Activated CD8-positive, alpha-beta memory T cell treated with anti-CD3 and anti-CD28 coated beads for 1 hour (primary cell): ENCODE measurements at regions not wholly inside any gene's neighbourhood (a gene's known extent, or its start where the extent isn't known, plus 50 kb on each side); places are given as distances from the start of the nearest gene placed in this dataset.
"Not testable (repeated sequence)": the region's sequence is repeated elsewhere in the genome, so short reads cannot be mapped to it uniquely, and the experiment has no call there.

ENCODE experiments used
- DNase-seq, 2 donors: peaks; one replicate each; pipeline ENCODE4 v3.0.0-alpha.2; 2020; ENCODE audit warnings: low read depth in 1 of 2; ENCODE audit errors: extremely low read depth in 1 of 2

DNA sequence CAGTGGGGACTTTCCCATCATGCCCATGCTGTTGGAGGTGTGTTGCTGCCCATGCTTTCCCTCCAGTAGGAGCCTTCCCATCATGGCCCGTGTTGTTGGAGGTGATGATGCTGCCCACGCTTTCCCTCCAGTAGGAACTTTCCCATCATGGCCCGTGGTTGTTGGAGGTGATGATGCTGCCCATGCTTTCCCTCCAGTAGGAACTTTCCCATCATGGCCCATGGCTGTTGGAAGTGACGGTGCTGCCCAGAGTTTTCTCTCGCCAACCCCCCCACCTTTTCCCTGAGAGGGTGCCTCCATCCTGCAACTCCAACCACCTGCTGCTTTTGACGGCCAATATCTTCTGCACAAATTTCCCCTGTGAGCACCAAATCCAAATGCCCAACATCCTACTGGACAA is 205.7 kb downstream of the TOMM20 start:
- DNase-seq: no peak

DNA sequence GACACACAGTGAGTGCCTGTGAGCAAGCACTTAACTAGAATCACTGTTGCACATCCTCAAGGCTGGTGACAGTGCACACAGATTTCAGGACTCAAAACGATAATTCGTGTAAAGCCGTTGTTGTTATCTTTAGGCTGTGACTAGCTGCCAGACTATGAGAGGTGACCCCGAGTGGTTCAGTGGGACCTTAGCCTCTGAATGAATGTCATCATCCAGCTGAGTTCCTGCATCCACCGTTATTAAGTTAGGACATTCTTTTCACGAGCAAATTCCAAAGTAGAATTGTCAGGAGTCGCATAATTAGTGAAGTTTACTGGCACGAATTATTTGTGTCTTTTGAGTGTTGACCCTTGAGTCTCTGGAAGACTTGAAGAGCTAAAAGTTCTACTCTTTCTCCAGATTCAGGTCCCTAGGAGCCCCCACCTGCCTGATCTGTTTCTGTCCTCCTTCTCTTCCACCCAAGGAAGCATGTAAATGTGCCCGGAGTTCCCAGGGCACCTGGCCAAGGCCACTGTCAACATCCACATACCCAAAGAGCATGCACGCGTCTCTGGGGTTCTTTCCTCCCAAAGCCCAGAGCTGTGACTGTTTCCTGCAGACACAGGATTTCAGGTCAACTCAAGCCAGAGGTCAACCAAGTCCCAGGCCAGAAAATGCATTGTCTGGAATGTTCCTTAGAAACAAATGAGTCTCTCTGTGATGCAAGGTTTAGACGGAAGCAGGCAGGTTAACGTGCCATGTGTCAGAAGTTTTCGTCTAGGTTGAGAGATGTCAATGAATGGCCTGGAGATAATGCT is 207.2 kb downstream of the TOMM20 start:
- no peak for DNase-seq

DNA sequence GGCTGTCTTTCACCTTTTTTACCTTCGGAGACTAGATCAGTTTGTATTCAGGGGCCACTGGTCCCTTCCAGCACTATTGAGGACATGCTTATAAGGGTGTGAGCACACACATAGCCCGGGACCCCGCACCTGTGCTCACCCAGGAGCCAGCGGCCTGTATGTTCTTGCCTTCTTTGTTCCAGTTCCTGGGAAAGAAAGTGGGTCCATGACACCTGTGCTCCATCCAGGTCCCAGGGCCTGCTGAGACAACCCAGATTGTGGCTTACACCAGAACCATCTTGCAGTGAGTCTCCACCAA is 207.8 kb downstream of the TOMM20 start:
- DNase-seq: no peak

- no peak for DNase-seq
These were observed 208.3 kb downstream of the TOMM20 start for GRCh38 chr1:234920136-234920842.

- DNase-seq: no peak
These were observed 209.5 kb downstream of the TOMM20 start for GRCh38 chr1:234918961-234919761.

DNA sequence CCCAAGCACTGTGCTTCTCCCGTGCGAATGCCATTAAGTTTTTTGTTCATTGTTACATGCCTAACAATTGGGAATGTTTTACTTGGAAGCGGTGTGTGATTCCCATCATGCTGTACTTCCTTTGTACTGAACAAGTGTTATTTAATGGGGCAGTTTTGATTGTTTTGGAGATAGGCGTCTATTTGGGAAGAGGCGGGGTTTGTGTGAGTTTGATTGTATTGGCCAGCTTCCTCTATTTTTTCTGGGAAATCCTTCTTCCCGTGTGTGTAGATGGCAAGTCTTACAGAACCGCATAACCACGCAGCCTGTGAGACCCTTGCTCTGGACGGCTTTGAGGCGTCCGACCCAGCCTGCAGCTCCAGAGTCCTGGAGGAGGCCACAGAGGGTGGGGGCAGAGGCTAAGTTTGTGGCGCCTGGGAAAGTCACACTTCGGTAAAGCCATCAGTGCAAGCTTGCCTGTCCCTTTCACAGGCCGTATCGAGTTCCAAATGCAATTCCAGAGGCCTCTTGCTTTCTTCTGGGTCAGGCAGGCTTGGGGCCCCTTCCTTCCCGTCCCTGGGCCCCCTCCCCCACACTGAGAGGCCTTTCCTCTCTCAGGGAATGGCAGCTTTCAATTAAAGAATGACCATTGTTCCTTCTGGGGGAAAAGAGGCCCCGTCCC is 210.3 kb downstream of the TOMM20 start:
- DNase-seq: no peak

GRCh38 chr1:234917495-234918180 is 211.0 kb downstream of the TOMM20 start:
- DNase-seq: no peak

DNA sequence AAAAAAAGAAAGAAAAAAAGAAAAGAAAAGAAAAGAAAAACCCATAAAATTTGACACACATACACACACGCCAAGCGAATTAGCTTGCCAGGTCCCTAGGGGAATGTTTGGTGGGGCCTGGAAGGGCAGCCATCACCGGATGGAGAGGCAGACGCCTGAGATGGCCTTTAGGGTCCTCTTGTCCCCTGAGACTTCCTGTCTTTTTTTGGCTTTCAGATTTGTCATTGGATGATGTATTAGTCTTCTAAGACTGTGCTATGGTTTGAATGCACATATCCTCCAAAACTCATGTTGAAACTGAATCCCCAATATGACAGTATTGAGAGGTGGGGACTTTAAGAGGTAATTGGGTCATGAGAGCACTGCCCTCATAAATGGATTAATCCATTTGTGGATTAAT is 211.8 kb downstream of the TOMM20 start:
- DNase-seq: no peak

- no peak for DNase-seq
These were observed 212.5 kb downstream of the TOMM20 start for GRCh38 chr1:234915924-234916675.

DNA sequence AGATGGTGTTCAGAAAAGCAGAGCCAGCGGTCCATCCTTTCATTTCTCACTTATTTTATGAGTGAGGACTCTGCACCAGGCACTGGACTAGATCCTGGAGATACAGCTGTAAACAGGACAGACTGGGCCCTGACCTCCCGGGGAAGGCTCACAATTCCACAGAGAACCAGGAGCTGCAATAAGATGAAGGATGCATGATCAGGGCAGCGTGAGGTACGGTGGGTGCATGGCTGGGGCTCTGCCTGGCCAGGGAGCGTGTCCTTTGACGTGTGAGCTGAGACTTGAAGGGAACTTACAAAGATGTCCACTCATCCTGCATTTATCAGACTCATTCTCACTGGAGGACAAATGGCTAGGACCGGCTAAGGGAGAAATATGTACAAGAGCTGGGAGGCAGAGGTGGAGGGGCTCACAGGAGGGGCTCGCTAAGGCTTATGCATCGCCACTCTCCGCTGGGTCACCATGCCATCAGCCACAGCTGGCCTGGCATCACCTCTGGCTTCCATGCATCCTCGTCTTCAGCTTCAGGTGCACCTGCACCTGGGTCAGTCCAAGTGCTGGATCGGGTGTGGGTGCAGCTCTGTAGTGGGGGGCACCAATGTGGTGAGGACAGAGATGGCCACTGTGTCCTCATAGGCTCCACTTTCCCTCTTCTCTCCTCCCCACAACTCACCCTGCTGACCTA is 213.9 kb downstream of the TOMM20 start:
- DNase-seq: no peak

DNA sequence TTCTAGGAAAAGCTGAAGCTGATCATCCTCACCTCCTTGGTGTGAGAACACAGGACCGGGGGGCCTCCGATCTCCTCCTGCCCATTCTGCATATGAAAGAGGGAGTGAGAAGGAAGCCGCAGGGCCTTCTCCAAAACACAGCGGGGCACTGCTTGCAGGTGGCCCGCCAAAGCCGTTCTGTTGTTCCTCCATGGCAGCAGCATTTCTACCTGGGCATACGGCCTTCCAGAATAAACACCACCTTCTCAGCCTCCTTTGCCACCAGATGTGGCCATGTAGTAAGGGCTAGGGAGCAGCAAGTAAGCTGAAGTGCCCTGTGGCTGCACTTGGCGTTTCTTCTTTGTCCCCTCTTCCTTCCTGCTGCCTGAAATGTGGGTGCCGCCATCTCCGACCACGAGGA is 214.9 kb downstream of the TOMM20 start:
- no peak for DNase-seq

GRCh38 chr1:234913278-234913649 is 215.4 kb downstream of the TOMM20 start:
- no peak for DNase-seq

GRCh38 chr1:234912548-234913277 is 215.9 kb downstream of the TOMM20 start:
- DNase-seq: no peak

DNA sequence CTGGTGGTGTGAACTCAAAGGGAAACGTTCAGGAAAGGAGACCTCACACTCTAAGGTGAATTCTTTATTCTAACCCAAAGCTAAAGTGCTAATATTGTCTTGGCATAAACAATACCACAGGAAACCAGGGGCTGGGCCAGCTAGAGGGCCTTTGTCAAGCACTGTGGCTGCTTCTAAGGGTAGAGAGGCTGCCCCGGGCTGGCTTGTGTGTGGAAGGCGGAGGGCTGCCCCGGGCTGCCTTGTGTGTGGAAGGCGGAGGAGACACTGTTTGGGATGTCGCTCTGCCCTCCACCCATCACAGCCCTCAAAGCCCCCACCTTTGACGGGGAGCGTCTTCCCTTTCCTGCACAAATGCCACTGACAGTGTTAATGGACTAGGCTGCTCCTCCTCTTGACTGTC is 216.8 kb downstream of the TOMM20 start:
- peak in 1 of 2 donors; percentile 22 for DNase-seq

- not testable (repeated sequence) for DNase-seq
These were observed 217.5 kb downstream of the TOMM20 start for GRCh38 chr1:234911136-234911535.

DNA sequence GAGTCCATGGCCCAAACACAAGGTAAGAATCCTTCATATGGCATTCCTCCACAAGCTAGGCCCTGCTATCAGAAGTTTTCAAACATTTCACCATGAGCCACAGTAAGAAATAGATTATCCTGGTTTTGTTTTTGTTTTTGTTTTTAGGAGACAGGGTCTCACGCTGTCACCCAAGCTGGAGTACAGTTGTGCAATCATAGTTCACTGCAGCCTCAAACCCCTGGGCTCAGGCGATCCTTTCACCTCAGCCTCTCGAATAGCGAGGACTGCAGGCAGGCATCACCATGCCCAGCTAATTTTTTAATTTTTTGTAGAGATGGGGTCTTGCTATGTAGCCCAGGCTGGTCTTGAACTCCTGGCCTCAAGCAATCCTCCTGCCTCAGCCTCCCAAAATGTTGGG is 218.8 kb downstream of the TOMM20 start:
- no peak for DNase-seq

DNA sequence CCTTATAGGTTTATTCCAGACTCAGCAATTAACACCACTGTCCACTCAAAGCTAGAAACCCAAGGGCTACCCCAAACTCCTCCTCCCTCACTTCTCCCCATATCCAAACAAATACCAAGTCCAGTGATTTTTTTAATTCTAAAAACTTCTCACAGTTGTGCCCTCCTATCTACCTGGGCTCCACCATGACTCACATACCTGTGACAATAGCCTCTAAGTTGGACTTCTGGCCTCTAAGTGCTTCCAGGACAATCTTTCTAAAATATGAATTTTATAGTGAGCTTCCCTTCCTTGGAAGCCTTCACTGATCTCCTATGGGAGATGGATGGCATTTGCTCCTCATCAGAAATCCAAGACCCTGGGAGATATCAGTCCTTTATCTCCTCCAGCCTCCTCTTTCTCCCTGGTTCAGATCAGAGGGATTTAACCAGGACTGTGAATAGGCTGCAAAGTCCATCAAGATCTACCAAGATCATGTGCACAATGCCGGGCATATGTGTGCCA is 219.3 kb downstream of the TOMM20 start:
- no peak for DNase-seq

DNA sequence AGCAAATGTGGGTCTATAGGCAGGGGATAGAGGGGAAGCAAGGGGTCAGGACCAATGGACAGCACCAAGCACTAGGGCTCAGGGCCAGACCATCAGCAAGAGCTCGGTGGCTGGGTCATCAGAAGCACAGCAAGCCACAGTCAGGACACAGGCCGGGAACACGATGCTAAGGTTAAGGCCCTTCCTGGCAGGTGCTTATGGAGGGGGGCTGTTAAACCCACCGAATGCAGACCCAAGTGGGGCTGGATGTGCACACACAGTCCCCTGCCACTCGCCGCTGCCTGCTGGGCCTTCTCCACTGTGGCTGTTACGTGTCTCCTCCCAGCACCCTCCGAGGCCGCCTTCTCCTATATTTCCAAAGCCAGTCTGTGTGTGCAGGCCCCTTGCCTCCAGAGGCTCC is 220.1 kb downstream of the TOMM20 start:
- DNase-seq: no peak
